HG02763 (cell line): ENCODE measurements at regions not wholly inside any gene's neighbourhood (a gene's known extent, or its start where the extent isn't known, plus 50 kb on each side); places are given as distances from the start of the nearest gene placed in this dataset.
"Not testable (repeated sequence)": the region's sequence is repeated elsewhere in the genome, so short reads cannot be mapped to it uniquely, and the experiment has no call there.

Experiments used
- ATAC-seq: cut with Tn5 transposase; IDR thresholded peaks from one replicate; pipeline ENCODE4 v1.9.1; 2021; ENCODE audit warnings: mild to moderate bottlenecking, moderate library complexity; ENCODE audit not compliant: unreplicated experiment

DNA sequence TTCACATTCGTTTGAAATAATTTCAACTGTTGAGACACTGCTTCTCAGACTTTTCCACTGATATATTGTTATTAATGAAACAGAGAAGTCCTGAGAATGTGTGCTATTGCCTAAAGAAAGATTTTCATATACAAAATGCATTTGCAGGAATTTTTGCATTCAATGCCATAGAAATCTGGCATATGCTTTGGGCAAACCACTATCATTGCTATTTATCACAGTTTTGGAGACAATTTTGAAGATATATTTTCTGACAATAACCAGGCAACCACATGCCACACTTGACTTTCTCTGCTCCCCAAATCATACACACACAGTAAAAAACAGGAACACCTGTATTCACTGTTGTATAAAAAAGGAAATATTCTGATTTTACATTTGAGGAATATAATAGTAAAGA, 1303.7 kb upstream of the IGFBP7 start:
- ATAC-seq = no peak

DNA sequence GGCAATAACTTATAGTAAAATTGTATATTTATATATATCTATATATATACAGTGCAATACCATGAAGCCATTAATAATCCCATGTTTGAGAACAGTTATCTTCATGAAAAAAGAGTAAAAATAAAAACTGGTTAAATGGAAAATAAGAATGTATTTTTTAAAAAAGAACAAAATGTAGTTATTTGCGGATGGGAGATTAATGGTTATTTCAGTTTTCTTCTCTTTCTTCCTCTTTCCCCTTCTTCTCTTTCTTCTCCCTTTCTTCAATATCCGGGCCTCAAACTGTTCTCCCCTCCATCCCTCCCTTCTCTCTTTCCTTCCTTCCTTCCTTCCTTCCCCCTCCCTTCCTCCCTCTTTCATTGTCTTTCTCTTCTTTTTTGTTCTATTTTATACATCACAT, 1301.7 kb upstream of the IGFBP7 start:
- ATAC-seq = no peak

DNA sequence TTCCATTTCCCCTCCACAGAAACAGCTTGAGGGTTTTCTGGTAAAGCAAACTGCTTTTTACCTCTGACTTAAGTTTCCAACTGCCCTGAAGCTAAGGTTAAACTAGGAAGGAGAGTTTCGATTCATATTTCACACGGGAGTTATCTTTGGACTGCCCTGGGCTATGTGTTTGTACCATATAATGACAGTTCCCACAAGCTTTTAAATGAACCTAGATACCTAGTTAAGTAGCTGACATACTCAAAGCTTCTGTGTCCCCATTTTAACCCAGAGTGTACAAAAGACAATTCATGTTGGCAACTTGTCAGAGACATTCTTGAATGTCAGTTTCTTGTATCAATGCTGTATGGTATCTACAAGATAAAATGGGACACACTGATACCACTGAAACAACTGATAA, 1296.6 kb upstream of the IGFBP7 start:
- no peak for ATAC-seq

DNA sequence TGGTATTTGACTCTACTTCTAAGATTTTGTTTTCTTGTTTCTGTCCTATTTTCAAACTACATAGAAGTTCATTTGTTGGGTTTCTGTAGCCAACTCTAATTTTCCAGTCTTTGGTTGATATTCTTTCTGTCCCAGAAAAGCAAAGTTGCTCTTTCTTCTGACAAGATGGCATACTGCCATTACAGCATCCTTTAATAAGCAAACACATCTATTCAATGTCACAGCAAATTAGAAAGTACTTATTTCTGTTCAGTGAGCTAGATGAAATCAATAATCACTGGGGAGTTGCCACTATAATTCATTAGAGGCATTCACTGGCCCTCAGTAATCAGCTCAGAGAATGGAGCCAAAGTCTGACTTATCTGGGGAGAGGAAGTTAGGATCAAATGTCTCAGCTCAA, 1258.0 kb upstream of the IGFBP7 start:
- ATAC-seq = no peak

DNA sequence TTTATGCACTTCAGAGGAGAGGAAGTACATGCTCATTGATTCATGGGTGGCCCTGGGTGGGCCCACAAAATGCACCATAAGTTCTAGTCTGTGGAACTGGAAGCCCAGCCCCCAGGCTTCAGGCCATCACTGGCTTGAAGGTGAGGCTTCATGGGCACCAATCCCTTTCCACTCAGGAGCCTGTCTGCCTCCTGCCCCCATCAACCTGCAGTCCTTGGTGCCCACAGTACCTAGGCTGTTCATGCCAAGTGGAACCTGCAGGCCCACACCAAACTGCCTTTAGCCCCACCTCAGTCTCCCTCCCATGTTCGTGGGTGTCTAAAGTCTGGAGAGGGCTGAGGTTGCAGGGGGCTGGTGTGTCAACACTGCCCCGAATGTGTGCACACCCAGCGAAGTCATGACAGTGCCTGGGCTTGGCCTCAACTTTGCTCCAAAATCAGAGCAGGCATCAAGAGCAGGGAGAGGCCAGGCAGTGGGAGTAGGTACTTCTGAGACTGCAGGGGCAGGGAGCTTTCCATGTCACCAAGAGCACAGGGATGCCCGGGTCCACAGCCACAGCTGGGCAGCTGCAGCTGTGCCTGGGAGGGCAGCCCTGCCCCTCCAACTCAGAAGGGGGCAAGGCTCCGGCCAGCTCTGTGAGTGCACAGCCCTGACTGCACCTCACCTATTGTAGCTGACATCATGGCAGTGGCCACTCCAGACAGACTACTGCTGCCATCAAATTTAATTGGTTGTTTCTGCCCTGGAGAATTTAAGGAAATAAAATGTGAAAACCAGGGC, 1250.4 kb upstream of the IGFBP7 start:
- ATAC-seq = no peak

DNA sequence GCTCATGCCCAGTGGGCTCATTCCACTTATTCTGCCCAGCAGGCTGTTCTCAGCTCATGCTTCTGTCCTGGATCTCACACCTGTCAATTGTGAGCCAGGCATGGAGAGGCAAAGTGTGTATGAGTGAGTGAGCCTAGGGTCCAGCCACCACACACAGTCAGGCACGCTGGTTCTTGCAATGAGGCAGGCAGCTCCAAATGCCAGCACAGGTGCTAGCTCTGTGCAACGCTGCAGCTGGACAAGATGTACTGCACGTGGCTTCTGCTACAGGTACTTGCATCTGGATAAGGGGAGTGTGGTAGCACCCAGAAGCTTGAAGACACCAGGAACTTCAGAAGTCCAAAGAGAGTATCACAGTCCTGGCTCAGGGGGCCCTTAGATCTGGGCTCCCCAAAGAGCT, 1249.4 kb upstream of the IGFBP7 start:
- ATAC-seq = no peak

DNA sequence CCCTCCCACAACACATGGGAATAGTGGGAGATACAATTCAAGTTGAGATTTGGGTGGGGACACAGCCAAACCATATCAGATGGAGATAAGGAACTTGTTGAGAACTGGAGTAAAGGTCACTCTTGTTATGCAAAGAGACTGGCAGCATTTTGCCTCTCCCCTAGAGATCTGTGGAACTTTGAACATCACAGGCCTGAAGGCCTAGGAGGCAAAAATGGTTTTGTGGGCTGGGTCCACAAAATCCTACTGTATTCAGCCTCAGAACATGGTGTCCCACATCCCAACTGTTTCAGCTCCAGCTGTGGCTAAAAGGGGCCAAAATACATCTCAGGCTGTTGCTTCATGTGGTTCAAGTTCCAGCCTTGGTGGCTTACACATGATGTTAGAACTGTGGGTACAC, 1247.8 kb upstream of the IGFBP7 start:
- no peak for ATAC-seq

DNA sequence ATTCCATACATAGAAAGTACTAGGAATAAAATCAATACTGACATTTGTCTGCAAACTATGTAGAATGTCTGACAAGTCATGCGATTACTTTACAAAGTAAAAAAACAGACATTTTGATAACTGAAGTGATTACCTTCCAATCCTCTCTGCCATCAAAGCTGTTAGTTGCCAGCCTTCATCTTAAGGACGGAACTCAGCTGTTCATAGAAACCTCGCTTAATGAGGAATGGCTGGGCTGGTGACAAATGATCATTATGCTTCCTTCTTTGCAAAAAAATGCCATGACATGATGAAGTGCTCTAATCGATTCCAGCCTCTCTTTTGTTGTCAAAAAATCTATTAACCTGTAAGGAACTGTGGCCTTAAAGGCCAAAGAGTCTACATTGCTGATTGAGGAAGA, 1214.9 kb upstream of the IGFBP7 start:
- no peak for ATAC-seq

DNA sequence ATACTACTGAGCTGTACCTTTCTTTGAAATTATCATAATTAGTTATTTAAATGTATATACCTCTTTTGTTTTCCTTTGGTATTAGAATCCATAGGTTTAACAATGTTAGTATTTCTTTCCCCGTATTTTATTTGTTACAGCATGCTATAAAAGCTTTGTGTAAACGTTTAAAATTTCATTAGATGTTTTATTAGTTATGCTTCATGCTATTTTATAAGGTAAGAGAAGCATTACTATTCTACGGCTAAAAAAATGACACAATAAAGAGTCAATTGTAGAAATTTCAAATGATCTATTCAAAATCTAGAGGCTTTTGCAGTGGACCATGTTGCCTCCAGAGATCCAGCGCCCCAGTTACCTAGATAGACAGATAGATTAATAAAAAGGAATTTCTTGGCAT, 1203.3 kb upstream of the IGFBP7 start:
- ATAC-seq = no peak

DNA sequence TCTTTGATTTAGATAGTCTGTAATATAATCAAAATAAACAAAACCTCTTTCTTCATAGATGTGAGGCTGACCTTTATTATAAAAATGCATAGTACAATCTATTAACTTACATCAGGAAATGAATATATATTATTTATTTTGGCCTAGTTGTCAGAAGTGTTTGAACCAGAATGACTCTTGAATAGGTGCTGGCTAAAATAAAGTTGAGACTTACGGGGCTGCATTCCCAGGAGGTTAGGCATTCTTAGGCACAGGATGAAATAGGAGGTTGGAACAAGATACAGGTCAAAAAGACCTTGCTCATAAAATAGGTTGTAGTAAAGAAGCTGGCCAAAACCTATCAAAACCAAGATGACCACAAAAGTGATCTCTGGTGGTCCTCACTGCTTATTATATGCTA, 1193.3 kb upstream of the IGFBP7 start:
- no peak for ATAC-seq

DNA sequence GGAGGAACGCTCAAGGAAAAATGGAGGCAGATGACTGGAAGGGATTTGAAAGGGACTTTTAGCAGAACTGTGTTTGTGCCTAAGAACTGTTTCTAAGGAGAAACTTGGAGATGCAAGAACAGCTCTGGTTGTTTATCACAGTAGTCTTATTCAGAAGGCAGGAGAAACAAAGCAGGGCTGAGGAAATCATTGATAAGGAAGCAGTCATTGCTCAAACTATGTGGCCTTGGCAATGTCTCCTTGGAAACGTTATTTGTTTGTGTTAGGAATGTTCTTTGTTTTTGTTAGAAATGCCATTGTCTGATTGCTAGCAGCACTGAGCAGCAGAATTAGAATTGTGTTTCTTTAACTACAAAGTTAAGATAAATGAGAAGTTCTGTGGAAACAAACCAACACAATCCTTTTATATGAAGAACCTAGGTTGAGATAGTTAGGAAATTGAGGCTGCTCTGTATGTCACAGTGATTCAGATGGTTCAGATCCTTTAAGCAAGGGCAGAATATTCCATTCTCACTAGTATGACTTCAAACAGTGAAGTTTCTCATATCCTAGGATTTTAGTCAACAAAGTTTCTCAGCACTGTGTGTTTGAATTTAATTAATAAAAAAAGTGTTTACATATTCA, 1191.3 kb upstream of the IGFBP7 start:
- no peak for ATAC-seq

DNA sequence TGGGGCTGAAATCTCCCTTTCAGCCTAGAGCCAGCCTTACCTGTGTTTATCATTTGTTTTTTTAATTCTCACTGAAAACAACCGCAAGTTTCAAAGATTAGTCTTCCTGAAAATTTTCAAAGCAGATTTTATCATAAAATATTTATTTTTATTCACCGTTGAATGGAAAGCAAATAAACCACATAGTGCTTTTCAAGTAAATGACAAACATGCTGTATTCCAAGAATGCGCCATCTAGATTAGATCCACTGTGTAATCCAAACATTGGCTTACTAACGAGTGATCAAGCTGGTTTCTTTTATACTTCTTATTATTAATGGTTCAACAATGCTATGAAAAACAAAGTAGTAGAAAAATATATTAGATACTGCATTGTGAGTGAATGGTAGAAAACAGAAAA, 1176.2 kb upstream of the IGFBP7 start:
- ATAC-seq = no peak

DNA sequence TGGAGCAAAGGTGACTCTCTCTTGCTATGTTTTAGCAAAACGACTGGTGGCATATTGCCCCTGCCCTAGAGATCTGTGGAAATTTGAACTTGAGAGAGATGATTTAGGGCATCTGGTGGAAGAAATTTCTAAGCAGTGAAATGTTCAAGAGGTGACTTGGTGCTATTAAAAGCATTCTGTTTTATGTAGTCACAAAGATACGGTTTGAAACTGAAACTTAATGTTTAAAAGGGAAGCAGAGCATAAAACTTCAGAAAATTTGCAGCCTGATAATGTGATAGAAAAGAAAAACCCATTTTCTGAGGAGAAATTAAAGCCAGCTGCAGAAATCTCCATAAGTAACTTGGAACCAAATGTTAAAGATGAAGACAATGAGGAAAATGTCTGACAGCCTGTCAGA, 1170.7 kb upstream of the IGFBP7 start:
- not testable (repeated sequence) for ATAC-seq

DNA sequence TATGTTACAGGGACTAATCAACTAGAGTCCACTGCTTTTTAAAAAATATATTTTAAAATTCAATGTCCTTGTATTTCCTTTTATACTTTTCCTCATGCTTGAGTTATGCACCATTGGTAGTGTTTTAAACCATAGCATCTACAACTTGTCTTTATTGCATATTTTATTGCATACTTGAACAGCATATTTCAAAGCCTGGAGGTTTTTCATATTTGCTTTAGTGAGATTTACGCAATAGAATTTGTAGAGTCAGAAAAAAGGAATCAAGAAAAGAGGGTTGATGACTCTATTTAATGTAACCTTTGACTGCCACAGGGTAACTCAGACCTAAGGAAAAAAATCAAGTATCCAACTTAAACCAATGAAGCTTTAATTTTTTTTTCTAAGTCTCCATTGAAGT, 1165.7 kb upstream of the IGFBP7 start:
- ATAC-seq = no peak

DNA sequence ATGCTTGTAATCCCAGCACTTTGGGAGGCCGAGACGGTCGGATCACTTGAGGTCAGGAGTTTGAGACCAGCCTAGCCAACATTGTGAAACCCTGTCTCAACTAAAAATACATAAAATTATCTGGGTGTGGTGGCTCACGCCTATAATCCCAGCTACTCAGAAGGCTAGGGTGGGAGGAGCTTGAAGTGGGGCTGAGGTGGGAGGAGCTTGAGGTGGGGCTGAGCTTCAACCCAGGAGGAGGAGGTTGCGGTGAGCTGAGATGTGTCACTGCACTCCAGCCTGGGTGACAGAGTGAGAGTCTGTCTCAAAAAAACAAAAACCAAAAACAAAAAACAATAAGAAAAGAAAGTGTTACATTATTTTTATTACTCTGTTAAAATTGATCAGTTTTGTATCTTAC, 1164.4 kb upstream of the IGFBP7 start:
- ATAC-seq = no peak

DNA sequence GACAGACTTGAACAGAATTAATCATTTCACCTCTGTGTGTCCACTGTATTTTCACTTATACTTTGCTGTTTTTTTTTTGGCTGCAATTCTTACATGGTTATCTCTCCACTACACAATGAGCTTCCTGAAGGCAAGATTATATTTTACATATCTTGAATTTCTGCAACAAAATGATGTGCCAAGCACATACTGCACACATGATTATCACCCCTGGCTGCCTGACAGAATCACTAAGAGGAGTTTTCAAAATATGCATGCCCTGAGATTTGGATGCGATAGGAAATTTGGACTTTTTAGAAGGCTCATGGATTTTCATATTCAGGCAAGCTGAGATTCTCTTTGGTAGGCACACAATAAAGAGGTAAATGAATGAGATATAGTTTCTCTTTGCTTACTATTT, 1162.1 kb upstream of the IGFBP7 start:
- ATAC-seq = no peak

DNA sequence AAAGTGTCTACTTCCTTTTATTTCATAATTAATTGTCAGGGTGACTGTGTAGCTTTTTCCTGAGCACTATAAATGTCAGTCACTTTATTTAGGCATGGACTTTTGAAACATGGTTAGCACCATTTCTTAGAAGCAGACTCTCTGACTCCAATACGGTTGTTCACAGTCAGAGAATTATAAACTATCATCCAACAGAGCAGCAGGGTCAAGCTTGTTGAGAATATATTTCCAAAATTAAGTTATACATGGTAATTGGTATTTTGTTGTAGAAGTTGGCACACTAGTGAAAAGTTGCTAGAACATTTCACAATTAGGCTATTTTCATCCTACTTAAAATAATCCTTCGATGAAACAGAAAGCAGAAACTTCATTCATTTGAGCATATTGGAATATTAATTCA, 1155.5 kb upstream of the IGFBP7 start:
- ATAC-seq = no peak

DNA sequence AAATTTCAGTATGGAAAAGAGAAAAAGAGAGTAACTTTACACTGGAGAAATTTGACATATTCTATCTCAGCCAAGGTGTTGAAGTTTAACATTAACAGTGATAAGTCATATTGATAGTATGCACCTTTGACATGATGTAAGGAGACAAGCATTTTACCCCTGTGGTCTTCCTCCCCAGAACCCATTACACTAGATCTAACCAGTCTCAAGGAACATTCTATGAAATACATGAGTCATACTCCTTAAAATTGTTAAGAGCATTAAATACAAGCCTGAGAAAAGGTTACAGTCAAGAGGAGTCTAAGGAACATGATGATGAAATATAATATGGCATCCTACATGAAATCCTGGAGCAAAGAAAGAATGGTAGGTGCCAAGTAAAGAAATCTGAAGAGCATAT, 1151.3 kb upstream of the IGFBP7 start:
- no peak for ATAC-seq

DNA sequence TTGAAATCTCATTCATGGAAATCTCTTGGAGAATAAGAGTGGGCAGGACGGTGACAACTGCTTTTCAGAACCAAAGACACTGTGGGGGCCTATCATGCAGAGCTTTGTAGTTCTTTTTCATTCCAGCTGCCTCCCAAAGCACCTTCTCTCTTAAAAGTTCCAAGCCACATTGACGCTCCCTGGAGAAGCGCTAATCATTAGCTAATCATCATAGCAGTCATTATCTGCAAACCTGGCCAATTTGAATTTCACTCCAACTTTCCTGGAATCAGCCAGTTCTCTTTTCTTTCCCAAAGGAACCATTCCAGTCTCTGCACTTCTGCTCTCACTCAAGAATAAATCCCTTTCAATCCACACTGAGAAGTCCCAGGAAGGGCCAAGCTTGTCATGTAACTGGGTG, 1144.1 kb upstream of the IGFBP7 start:
- no peak for ATAC-seq

DNA sequence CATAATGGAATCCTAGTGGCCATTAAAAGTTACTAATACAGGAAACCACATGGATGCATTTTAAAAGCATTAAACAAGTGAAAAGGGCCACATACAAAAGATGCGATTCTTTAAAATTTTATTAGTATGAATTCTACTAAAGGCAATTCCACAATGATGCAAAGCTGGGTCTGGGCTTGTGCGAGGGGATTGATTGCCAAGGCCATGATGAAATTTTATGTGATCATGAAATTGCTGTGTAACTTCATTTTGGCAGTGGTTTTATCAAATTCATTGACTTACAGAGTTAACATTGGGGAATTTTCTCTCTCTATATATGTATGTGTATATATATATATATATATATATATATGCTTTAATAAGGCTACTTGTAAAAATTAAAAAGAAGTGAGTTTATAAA, 1142.5 kb upstream of the IGFBP7 start:
- no peak for ATAC-seq

DNA sequence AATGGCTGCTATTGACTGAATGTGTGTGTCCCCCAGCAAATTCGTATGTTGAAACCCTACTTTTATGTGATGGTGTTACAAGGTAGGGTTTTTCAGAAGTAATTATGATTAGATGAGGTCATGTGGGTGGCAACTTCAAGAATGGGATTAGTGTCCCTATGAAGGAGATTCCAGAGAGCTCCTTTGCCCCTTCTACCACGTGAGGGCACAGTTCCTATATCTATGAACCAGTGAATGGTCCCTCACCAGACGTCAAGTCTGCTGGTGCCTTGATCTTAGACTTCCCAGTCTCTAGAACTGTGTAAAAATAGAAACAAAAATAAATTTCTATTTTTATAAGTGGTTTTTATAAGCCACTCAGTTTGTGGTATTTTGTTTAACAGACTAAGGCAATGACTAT, 1137.6 kb upstream of the IGFBP7 start:
- ATAC-seq = no peak

DNA sequence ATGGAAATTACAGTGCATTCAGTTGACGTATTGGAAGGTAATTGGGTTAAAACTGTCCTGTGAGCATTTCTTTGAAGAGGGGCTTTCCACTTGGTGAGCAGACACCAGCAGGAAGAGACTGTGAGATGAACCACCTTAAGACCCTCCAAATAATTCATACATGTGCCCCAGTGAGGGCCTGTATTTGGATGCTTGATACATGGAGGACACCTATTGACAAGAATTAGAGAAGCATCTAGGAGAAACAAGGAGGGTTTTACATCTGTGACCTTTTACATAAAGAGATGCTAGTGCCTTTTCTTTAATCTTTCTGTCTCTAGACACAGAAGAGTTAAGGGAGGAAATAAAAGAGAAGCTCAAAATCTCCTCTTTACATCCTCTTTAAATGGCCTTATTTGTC, 1115.3 kb upstream of the IGFBP7 start:
- no peak for ATAC-seq

DNA sequence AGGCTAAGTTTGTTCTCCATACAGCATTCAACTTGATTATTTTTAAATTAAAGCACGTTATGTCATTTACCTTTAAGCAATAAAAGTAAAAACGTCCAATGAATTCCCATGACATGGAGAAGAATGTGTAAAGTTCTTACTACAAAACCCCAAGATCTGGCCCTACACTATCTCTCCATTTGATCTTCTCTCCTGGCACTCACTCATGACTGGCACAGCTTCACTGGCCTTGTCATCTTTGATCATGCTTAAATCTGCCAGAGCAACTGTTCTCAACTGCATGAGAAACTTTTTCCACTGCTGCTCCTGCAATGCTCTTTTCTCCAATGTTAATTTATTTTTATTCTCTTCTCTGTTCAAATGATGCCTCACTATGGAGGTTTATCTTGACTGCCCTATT, 1109.0 kb upstream of the IGFBP7 start:
- no peak for ATAC-seq
